ENCODE measurements at regions not wholly inside any gene's neighbourhood (a gene's known extent, or its start where the extent isn't known, plus 50 kb on each side); places are given as distances from the start of the nearest gene placed in this dataset.

GRCh38 chr4:79184476-79184875, 141.4 kb downstream of the NAA11 start:
- H3K4me2 ChIP-seq (ENCODE audit: low read length), result no peak overlapping the region
- H3K4me3 Mint-ChIP-seq (ENCODE audit: unreplicated experiment), result no peak overlapping the region
- H3K36me3 Mint-ChIP-seq (ENCODE audit: low read depth, unreplicated experiment), result no peaks in the 10 kb centered on the region
- TF ChIP-seq CTCF (IDR thresholded peaks at IDR 0.05; ENCODE audit: insufficient read depth, low read depth, low read length) (no peak), EZH2 (IDR thresholded peaks at IDR 0.05; ENCODE audit: insufficient read depth, low read length) (no peak)
- no peak for DNase-seq (ENCODE audit: low read depth)
- no peaks in the 10 kb centered on the region for H3K4me1 ChIP-seq (ENCODE audit: insufficient read depth, low read length)
- no peak overlapping the region for H3K27ac Mint-ChIP-seq (ENCODE audit: unreplicated experiment)
- H3K4me3 ChIP-seq (ENCODE audit: insufficient read depth, low read depth, low read length), result no peak overlapping the region
- H3K4me1 Mint-ChIP-seq (ENCODE audit: low read depth, unreplicated experiment), result peaks cover 10% of the 10 kb centered on the region
- FAIRE-seq, result no peak
- H3K36me3 ChIP-seq (ENCODE audit: insufficient read depth, low read length), result no peaks in the 10 kb centered on the region
- no peaks in the 10 kb centered on the region for H3K9me3 ChIP-seq (ENCODE audit: insufficient read depth, low read depth, low read length)
- no peak overlapping the region for H3K27ac ChIP-seq (ENCODE audit: low read depth, low read length)
- H3K79me2 ChIP-seq (ENCODE audit: insufficient read depth, low read length), result no peaks in the 10 kb centered on the region
- H3K9ac ChIP-seq (ENCODE audit: low read length), result no peak overlapping the region
- H3K9me3 Mint-ChIP-seq (ENCODE audit: unreplicated experiment), result peaks cover 2% of the 10 kb centered on the region
- H4K20me1 ChIP-seq (ENCODE audit: insufficient read depth, low read length), result no peaks in the 10 kb centered on the region
- no peak overlapping the region for H2AFZ ChIP-seq (ENCODE audit: low read depth, low read length)
- H3K27me3 Mint-ChIP-seq (ENCODE audit: low read depth, unreplicated experiment), result no peaks in the 10 kb centered on the region
- no peaks in the 10 kb centered on the region for H3K27me3 ChIP-seq (ENCODE audit: insufficient read depth, low read length)

- Mint-ChIP-seq H3K36me3 (ENCODE audit: low read depth, unreplicated experiment) (no peaks in the 10 kb centered on the region), H3K27me3 (ENCODE audit: low read depth, unreplicated experiment) (no peaks in the 10 kb centered on the region), H3K4me3 (ENCODE audit: unreplicated experiment) (no peak overlapping the region), H3K4me1 (ENCODE audit: low read depth, unreplicated experiment) (peaks cover 12% of the 10 kb centered on the region), H3K9me3 (ENCODE audit: unreplicated experiment) (peaks cover 2% of the 10 kb centered on the region), H3K27ac (ENCODE audit: unreplicated experiment) (no peak overlapping the region)
- H3K9me3 ChIP-seq (ENCODE audit: insufficient read depth, low read depth, low read length), result no peaks in the 10 kb centered on the region
- H3K4me2 ChIP-seq (ENCODE audit: low read length), result no peak overlapping the region
- DNase-seq (ENCODE audit: low read depth) (no peak), FAIRE-seq (no peak)
- H4K20me1 ChIP-seq (ENCODE audit: insufficient read depth, low read length), result no peaks in the 10 kb centered on the region
- no peak overlapping the region for H2AFZ ChIP-seq (ENCODE audit: low read depth, low read length)
- no peaks in the 10 kb centered on the region for H3K27me3 ChIP-seq (ENCODE audit: insufficient read depth, low read length)
- H3K36me3 ChIP-seq (ENCODE audit: insufficient read depth, low read length), result no peaks in the 10 kb centered on the region
- H3K4me3 ChIP-seq (ENCODE audit: insufficient read depth, low read depth, low read length), result no peak overlapping the region
- H3K4me1 ChIP-seq (ENCODE audit: insufficient read depth, low read length), result no peaks in the 10 kb centered on the region
- H3K27ac ChIP-seq (ENCODE audit: low read depth, low read length), result no peak overlapping the region
- TF ChIP-seq CTCF (IDR thresholded peaks at IDR 0.05; ENCODE audit: insufficient read depth, low read depth, low read length) (no peak), EZH2 (IDR thresholded peaks at IDR 0.05; ENCODE audit: insufficient read depth, low read length) (no peak)
- H3K9ac ChIP-seq (ENCODE audit: low read length), result no peak overlapping the region
- no peaks in the 10 kb centered on the region for H3K79me2 ChIP-seq (ENCODE audit: insufficient read depth, low read length)
Measured at GRCh38 chr4:79182209-79182608, 143.7 kb downstream of the NAA11 start.

DNA sequence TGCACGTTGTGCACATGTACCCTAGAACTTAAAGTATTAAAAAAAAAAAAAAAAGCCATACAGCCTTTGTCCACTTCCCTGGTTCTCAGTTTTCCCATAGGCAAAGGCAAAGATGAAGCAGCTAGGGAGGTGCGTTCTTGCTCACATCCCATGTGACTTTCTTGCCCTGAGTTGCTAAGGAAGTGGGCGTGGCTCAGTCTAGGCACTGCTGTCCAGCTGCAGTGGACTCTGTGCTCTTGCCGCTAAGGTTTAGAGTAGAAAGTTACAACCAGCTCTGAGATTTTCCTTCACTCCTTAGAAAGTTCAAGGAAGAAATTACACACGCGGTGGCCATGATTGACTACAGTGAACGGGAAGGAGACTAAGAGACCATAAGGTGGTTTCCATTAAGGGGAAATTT, 144.7 kb downstream of the NAA11 start:
- Mint-ChIP-seq H3K27ac (ENCODE audit: unreplicated experiment) (no peak overlapping the region), H3K27me3 (ENCODE audit: low read depth, unreplicated experiment) (no peaks in the 10 kb centered on the region), H3K36me3 (ENCODE audit: low read depth, unreplicated experiment) (no peaks in the 10 kb centered on the region), H3K9me3 (ENCODE audit: unreplicated experiment) (peaks cover 2% of the 10 kb centered on the region), H3K4me3 (ENCODE audit: unreplicated experiment) (no peak overlapping the region), H3K4me1 (ENCODE audit: low read depth, unreplicated experiment) (peaks cover 13% of the 10 kb centered on the region)
- FAIRE-seq (no peak), DNase-seq (ENCODE audit: low read depth) (no peak)
- no peaks in the 10 kb centered on the region for H3K27me3 ChIP-seq (ENCODE audit: insufficient read depth, low read length)
- H2AFZ ChIP-seq (ENCODE audit: low read depth, low read length), result no peak overlapping the region
- H3K36me3 ChIP-seq (ENCODE audit: insufficient read depth, low read length), result no peaks in the 10 kb centered on the region
- H3K4me3 ChIP-seq (ENCODE audit: insufficient read depth, low read depth, low read length), result no peak overlapping the region
- H3K27ac ChIP-seq (ENCODE audit: low read depth, low read length), result no peak overlapping the region
- no peak overlapping the region for H3K4me2 ChIP-seq (ENCODE audit: low read length)
- H3K9me3 ChIP-seq (ENCODE audit: insufficient read depth, low read depth, low read length), result no peaks in the 10 kb centered on the region
- TF ChIP-seq EZH2 (IDR thresholded peaks at IDR 0.05; ENCODE audit: insufficient read depth, low read length) (no peak), CTCF (IDR thresholded peaks at IDR 0.05; ENCODE audit: insufficient read depth, low read depth, low read length) (no peak)
- H3K4me1 ChIP-seq (ENCODE audit: insufficient read depth, low read length), result no peaks in the 10 kb centered on the region
- no peaks in the 10 kb centered on the region for H4K20me1 ChIP-seq (ENCODE audit: insufficient read depth, low read length)
- H3K9ac ChIP-seq (ENCODE audit: low read length), result no peak overlapping the region
- no peaks in the 10 kb centered on the region for H3K79me2 ChIP-seq (ENCODE audit: insufficient read depth, low read length)

Measured in astrocyte (in vitro differentiated cells and primary cell).